K562 (cell line): ENCODE measurements at regions not wholly inside any gene's neighbourhood (a gene's known extent, or its start where the extent isn't known, plus 50 kb on each side); places are given as distances from the start of the nearest gene placed in this dataset.

Source experiments
- ATF1 ChIP-seq, 2 experiments: fragments of 450-650 bp in 1 of 2; IDR thresholded peaks; 2 replicates each; pipeline ENCODE4 v1.6.1; 2016; ENCODE audit warnings: missing compliant biosample characterization in 1 of 2, missing genetic modification characterization in 1 of 2
- CREM ChIP-seq: IDR thresholded peaks from 2 replicates; pipeline ENCODE4 v1.6.1; 2014; ENCODE audit warnings: antibody characterized with exemption, low read depth
- EP300 ChIP-seq: IDR thresholded peaks from 2 replicates; pipeline ENCODE4 v1.6.1; 2012; ENCODE audit warnings: low read length, improper control_type of control experiment
- ESRRA ChIP-seq: fragments of 450-650 bp; IDR thresholded peaks from 2 replicates; pipeline ENCODE4 v1.6.1; 2014; ENCODE audit warnings: low read depth, mild to moderate bottlenecking, moderate library complexity, borderline replicate concordance
- HIVEP1 ChIP-seq: fragments of 250-450 bp; sonication (Bioruptor Pico); IDR thresholded peaks from 2 replicates; pipeline ENCODE4 v1.4.0; 2020; ENCODE audit warnings: mild to moderate bottlenecking
- NBN ChIP-seq: fragments of 450-650 bp; IDR thresholded peaks from 2 replicates; pipeline ENCODE4 v1.6.1; 2016; ENCODE audit warnings: low read depth, mild to moderate bottlenecking
- POLR2A ChIP-seq: fragments of 450-650 bp; conservative IDR thresholded peaks from 2 replicates; pipeline ENCODE4 v1.6.1; 2016
- TF ChIP-seq, protein P1 (sequence below), 3 experiments: IDR thresholded peaks in 2 of 3; conservative IDR thresholded peaks in 1 of 3; 2 replicates each; pipeline ENCODE4 v1.5.1; 2011 to 2012; ENCODE audit warnings: low read length in 3 of 3, mild to moderate bottlenecking in 3 of 3, control low read depth in 2 of 3, improper control_type of control experiment in 1 of 3, inconsistent platforms in 1 of 3, low read depth in 1 of 3, mixed read lengths in 1 of 3, moderate library complexity in 1 of 3; ENCODE audit not compliant: insufficient read depth in 2 of 3
- TF ChIP-seq, protein P2 (sequence below): sonication (generic); formaldehyde crosslinking; IDR thresholded peaks from 2 replicates; pipeline ENCODE4 v1.9.0; 2022; ENCODE audit warnings: mild to moderate bottlenecking, missing genetic modification reagents

DNA sequence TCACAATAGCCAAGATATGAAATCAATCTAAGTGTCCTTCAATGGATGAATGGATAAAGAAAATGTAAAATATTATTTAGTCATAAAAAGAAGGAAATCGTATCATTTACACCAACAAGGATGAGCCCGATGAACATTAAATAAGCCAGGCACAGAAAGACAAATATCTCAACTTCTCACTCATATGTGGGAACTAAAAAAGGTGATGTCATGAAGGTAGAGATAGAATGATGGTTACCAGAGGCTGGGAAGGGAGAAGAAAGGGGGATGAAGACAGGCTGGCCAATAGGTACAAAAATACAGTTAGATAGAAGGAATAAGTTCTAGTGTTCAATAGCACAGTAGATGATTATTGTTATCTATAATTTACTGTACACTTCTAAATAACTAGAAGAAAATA is 94.9 kb upstream of the RAP1B start:
- TF ChIP-seq ATF1 (CRISPR knock-in tag; IDR thresholded peaks at IDR 0.05) (no peak), ATF1 (tag; IDR thresholded peaks at IDR 0.05) (no peak), POLR2A (no peak), EP300 (no peak), NBN (no peak), CREM (no peak), ESRRA (no peak), HIVEP1 (CRISPR knock-in tag) (no peak)
- TF ChIP-seq, protein P1, sequence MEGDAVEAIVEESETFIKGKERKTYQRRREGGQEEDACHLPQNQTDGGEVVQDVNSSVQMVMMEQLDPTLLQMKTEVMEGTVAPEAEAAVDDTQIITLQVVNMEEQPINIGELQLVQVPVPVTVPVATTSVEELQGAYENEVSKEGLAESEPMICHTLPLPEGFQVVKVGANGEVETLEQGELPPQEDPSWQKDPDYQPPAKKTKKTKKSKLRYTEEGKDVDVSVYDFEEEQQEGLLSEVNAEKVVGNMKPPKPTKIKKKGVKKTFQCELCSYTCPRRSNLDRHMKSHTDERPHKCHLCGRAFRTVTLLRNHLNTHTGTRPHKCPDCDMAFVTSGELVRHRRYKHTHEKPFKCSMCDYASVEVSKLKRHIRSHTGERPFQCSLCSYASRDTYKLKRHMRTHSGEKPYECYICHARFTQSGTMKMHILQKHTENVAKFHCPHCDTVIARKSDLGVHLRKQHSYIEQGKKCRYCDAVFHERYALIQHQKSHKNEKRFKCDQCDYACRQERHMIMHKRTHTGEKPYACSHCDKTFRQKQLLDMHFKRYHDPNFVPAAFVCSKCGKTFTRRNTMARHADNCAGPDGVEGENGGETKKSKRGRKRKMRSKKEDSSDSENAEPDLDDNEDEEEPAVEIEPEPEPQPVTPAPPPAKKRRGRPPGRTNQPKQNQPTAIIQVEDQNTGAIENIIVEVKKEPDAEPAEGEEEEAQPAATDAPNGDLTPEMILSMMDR (IDR thresholded peaks at IDR 0.05 in 2 of 3, conservative IDR thresholded peaks at IDR 0.05 in 1 of 3; ENCODE audit: insufficient read depth in 2 of 3, low read depth in 1 of 3, low read length in 3 of 3), result no peak
- TF ChIP-seq, protein P2, sequence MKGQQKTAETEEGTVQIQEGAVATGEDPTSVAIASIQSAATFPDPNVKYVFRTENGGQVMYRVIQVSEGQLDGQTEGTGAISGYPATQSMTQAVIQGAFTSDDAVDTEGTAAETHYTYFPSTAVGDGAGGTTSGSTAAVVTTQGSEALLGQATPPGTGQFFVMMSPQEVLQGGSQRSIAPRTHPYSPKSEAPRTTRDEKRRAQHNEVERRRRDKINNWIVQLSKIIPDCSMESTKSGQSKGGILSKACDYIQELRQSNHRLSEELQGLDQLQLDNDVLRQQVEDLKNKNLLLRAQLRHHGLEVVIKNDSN, result no peak
